HG03066 (cell line): ENCODE measurements at regions not wholly inside any gene's neighbourhood (a gene's known extent, or its start where the extent isn't known, plus 50 kb on each side); places are given as distances from the start of the nearest gene placed in this dataset.
"Not testable (repeated sequence)": the region's sequence is repeated elsewhere in the genome, so short reads cannot be mapped to it uniquely, and the experiment has no call there.

ENCODE experiments used
- ATAC-seq: cut with Tn5 transposase; IDR thresholded peaks from one replicate; pipeline ENCODE4 v1.9.1; 2021; ENCODE audit warnings: low read depth; ENCODE audit not compliant: unreplicated experiment

DNA sequence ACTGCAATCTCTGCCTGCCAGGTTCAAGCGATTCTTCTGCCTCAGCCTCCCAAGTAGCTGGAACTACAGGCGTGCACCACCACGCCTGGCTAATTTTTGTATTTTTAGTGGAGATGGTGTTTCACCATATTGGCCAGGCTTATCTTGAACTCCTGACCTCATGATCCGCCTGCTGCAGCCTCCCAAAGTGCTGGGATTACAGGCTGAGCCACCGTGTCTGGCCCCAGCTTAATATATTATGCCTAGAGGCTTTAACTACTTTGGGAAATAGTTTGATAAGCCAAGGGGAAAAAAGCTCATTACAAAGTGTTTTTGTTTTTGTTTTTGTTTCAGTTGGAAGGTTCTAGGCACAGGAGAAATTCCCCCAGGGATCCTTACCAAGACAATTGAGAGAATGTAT lies 184.2 kb upstream of the FAM241A start:
- ATAC-seq: not testable (repeated sequence)

DNA sequence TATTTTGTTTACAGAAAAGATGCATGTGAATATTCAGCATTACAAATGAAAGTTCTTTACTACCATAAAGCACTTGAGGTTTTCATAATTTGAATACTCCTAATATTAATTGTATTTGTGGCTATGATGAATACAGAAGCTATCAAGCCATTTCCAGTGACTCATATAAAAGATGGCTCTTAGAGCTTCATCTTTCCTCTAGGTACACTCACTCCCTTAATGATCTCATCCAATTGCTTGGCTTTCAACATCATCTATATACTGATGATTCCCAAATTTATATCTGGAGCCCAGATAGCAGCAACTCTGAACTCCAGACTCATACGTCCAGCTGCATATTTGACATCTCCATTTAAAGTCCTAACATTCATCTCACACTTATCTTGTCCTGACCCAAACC lies 183.4 kb upstream of the FAM241A start:
- no peak for ATAC-seq

DNA sequence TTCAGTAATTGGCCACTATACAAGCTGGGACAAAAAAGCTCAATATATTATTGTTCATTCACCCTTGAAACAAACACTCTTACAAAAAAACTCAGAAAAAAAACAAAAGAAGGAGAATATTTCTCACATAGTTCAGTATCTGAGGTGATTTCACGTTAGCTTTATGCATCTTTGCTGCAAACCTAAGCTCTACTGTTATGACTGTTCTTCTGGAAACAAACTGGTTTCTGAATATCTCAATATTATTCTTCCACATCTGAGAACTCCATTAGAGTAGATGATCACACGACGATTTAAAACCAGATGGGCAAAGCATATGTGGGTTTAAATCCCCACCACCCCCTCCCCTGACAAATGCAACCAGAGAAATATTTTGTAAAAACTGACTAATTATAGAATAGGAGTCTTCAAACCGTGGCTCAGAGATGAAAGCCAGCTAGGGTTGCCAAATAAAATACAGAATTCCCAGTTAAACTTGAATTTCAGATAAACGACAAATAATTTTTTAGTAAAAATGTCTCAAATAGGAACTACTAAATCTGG lies 182.0 kb upstream of the FAM241A start:
- no peak for ATAC-seq

DNA sequence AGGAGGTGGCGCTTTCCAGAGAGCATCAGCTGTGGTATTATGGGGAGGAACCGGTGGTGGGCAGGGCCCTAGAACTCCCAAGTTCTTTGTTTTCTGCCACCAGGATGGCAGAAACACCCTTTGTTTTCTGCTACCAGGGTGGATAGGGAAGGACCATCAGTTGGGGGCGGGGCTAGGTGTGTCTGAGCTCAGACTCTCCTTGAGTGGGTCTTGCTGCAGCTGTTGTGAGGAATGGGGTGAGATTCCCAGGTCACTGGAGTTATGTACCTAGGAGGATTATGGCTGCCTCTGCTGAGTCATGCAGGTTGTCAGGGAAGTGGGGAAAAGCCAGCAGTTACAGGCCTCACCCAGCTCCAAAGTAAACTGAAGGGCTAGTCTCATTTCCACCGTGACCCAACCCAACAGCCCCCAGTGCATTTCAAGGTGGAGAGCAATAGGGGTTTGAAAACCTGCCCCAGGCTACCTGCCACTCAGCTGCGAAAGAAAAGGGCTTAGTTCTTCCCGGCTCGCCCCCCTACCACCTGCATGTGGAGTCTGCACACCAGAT lies 167.8 kb upstream of the FAM241A start:
- ATAC-seq: no peak

DNA sequence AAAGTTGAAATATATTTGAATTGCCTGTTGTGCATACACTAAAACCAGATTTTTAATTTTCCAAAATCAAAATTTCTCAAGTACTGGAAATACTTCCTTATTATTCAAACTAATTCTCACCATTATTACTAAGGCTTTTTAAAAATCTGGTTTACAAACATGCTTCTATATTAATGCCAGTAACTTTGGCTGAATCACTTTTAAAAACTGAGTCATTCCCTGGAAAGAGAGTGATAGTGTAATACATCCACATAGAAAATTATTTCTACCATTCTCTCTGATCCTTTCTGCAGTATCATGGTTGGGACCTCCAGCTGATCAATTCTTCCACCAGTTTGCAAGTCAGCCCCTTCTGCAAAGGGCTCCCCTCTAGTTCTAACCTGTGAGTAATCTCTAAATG lies 165.3 kb upstream of the FAM241A start:
- ATAC-seq: no peak

DNA sequence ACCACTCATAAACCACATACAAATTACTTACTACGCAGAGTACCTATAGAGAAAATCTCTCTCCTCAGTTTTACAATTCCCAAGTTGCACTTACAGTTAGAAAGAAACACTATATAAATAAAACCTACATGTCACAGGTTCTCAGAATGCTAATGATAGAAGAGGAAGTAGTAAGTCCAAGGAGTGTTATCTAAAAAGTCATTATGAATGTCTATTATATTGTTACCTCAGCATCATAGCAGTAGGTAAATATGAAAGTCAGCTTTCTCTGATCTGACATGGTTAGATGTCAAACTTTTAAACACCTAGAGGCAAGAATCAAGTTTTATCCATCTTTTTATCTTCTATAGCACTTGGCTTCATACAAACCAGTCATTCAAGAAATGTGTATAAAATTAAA lies 163.2 kb upstream of the FAM241A start:
- ATAC-seq: no peak

DNA sequence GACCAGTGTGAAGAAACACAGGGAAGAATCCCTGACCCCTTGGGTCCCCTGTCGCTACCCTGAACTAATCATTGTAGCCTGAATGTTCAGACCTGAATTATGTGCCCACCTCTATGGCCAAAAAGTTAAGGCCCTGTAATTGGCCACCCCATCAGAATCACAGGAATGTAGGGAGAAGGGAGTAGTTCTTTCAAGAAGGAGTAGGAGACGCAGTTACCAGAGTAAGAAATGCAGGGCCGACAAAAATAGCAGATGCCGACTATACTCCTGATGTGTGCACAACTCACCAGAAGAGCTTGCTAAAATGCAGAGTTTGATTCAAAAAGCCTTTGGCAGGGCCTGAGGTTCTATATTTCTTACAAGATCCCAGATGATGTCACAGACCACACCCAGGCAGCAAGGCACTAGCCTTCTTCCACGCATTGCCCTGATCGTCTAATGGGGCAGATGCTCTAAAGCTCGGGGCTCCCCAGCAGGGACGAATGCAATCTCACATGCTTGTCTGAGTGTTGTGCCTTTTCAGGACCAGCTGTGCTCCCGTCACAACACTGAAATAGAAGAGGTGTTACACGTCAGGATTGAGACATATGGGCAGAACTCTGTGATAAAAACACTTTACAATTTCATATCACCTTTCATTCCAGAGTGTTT lies 161.0 kb upstream of the FAM241A start:
- no peak for ATAC-seq

DNA sequence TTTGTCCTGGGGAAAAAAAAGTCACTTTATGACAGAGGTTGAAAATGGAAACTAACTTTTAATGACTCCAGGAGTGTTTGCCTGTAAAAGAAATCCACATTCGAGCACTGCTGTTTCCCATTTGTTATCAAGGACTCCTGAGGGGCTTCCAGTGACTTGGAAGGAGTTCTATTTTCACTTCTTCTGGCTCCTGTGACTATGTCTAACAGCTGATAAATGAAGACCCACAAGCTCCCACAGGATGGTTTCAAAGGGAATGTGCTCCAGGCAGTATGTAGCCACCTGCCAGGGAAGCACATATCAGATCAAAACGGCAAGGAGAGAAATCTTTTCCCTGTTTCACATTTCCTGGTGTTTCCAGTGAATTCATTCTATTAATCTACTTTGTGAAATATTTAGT lies 159.8 kb upstream of the FAM241A start:
- no peak for ATAC-seq

DNA sequence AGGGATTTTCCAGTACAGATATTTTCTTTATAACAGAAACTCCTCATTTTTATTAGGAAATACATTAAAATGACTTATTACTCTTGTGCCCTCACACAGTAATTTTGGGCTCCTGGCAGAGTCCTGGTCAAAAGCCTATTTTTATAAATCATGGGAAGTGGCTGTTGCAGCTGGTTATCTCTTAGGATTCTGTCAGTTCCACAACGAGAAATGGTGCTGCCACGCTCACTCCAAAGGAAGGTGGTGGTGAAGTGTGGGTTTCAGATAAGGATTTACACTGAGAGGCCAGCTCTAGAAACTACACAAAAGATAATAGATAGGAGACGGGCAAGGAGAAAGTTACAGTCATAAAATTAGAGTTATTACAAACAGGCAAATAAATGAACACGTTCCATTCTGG lies 159.2 kb upstream of the FAM241A start:
- no peak for ATAC-seq

DNA sequence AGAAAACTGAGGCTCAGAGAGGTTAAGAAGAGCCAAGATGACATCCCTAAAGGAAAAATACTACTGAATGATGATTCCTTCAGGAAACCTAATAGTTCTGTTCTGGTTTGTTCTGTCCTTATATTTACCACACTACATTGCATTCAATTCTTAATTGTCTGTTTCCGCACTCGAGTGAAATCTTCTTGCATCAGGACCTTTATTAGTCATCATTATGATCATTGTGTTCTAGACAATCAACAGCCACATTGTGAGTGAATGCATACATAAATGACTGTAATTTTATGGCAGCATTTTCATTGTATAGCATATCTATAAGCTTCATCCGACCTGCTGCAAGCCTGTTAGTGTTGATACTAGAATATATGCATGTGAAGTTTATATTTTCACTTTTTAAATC lies 156.7 kb upstream of the FAM241A start:
- no peak for ATAC-seq

DNA sequence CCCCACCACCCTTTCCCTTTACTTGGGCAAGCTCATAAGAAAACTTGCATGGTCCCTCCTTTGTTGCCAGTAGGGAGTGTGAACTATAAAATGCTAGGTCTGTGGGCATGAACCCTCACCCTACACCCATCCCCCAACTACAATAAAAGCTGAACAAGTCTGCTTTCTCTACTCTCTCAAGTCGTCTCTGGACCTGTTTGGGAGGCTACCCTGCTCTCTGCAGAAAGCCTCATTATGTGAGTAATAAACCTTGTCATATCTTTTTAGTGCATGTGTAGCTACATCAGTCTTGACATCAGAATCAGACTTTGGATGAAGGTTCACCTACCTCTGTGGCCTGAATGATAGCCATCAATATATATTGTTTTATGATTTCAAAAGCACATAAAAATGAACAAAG lies 155.4 kb upstream of the FAM241A start:
- ATAC-seq: no peak

DNA sequence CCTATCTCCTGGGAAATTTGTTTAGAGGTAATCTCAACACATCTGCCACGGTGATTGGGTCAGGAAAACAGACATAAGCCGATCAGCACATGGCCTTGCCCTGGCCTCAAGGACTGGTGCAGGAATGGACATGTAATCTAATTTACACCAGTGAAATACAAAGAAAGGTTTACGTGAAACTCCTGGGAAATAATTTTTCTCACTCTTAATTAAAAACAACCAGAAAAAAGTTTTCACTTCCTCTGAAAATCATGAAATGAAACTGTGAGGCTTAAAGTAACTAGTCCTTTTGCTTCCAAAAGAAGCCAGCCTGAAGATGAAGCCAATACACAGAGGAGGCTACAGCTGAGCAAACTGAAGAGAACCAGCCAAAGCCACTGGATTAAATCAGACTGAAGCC lies 154.1 kb upstream of the FAM241A start:
- peak; percentile 97 for ATAC-seq

DNA sequence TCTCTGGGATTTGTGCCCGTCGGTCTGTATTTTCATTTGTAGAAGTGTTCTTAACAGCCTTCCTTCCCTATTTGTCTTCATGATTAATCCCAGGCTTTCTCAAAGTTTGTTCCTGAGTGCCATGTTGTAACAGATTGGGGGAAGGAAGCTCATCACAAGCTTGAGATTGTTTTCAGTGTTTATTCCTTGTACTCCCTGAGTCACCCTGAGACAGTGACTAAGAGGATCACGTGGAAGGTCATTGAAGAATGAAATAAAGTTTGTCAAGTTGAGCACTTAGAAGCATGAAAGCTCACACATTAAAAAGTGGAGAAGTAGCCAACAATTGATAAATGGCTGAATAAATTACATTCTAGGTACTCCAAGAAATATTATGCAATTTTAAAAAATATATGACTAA lies 153.5 kb upstream of the FAM241A start:
- no peak for ATAC-seq

DNA sequence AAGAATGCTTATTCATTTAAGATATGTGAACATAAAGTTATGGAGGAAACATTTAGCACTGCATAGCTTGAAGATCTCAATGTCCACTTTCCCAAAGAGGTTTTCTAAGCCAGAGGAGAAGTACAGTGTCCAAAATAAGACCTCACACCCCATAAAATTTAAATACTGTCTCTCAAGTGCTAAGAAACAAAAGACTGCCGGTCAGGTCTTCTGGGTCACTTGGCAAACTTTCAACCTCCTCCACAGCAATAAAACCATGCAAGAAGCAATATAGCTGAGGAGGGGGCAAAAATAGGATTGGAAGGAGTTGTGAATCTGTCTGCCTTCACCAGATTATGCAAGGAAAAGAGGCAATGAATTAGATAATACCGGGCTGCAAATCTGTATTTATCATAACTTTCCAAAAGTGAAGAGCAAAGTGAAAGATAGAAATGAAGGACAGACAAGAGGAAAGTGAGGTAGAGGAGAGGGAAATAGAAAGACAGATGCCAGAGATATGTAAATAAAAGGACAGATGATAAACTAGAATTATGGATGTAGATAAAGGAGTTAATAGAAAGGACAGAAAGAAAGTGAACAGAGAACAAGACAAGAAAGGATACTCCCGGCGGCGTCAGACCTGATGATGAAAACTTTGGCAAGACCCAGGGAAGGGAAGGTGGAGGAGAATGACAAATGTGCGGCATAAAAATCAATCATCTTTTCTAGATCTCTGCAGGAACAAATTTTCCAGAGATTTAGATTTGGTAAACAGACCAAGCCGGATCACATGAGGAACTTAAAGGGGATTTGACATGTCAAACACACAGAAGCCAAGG lies 152.7 kb upstream of the FAM241A start:
- ATAC-seq: no peak

DNA sequence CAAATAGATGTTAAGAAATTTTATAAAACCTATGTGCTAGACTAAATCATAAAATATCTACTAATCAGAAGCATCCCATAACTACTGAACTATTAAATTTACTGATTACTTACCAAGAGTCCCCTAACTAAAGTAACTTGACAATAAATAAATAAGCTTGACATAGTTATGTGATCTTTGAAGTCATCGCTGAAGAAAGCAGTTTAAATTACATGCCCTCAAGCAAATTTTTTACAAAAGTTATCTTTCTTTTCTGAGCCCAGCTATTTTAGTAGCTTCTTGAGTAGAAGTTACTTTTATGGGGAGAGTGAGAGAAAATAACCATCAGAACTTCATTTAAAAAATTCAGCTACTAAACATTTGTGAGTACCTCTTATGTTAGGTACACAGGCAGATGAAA lies 150.9 kb upstream of the FAM241A start:
- ATAC-seq: no peak

DNA sequence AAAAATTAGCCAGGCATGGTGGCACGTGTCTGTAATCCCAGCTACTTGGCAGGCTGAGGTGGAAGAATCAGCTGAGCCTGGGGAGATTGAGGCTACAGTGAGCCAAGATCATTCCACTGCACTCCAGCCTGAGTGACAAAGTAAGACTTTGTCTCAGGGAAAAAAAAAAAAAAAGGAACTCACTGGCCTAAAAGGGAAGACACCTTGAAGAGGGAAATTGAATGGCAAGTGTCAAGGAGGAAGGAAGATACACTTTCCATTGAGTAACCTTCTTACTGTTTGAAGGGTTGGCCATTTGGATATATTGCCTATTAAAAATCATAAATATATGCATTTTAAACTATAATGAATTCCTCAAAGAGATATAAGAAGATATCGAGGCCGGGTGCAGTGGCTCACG lies 147.5 kb upstream of the FAM241A start:
- ATAC-seq: no peak

DNA sequence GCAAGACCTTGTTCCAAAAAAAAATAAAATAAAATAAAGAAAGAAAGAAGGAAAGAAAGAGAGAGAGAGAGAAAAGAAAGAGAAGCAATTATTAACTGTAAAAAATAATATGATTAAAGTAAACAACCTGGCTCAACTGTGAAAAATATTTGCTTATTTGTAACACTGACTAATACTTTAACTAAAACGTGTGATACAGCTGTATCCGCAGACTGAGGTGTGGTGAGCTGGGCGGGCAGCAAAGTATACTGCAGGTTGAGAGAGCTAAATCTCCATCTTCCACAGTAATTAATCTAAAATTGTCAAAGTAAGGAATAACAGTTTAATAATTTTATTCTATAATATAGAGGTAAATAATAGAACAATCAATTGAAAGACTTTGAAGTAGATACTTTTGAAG lies 145.5 kb upstream of the FAM241A start:
- ATAC-seq: no peak

DNA sequence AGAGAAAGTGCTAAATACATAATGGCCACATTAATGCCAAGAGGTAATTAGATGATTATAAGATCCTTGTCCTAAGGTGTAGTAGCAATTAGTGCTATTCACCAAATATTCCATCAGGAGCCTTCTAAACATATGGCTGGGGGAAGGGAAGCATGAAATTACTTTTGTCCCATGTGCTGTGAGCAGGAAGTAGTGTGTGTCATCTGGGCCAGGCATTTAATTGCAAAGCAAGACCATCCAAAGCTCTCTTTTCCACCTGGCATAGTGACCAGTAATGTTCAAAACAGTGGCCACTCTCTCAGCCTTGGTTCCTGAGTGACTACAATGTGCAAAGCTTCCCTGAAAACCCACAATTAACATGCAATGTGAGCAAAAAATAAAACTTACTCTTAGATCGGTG lies 144.2 kb upstream of the FAM241A start:
- no peak for ATAC-seq

DNA sequence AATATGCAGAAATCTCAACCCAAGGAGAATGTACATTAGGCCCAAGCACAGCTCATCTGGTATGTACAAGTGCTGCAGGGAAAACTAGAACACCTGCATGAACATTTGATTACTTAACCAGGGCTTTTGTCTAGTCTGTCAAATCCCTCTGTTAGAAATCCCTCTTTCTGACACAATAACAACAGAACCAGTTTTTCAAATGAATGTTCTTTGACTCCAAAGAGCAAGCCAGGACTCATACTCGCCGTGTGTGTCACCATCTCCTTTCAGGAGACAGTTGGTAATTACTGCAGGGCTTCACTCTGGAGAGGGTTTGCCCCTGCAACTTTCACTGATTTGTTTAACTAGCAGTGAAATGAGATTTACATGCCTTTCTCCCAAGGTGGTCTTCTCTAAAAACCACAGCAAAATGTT lies 143.0 kb upstream of the FAM241A start:
- no peak for ATAC-seq

DNA sequence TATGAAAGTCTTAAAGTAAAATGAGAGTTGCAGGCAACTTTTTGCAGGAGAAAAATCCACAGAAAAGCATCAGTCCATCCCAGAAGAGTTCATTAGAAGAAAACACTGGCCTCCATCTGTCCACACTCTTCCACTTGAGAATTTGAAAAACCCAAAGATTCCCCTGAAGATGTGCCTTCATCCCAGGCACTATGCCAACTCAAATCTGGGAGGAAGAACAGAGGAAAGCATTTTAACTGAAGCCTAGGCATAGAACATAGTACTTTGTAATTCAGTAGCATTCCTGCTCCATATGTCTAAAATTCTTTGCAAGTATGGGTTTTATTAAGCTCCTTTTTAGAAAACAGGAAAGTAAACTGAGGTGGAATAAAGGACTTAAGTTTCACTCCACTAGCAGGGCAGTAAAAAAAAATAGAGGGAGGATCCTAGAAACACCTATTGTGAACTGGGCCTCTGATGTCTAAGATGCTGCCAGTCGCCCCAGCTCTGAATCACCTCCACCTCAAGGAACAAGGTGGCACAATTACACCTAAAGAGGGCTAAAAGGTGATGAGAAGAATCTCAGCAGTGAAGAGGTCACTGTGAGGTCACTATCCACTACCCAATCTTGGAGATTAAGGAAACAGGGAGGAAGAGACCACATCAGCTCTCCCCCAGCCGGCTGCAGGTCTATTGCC lies 141.9 kb upstream of the FAM241A start:
- no peak for ATAC-seq

DNA sequence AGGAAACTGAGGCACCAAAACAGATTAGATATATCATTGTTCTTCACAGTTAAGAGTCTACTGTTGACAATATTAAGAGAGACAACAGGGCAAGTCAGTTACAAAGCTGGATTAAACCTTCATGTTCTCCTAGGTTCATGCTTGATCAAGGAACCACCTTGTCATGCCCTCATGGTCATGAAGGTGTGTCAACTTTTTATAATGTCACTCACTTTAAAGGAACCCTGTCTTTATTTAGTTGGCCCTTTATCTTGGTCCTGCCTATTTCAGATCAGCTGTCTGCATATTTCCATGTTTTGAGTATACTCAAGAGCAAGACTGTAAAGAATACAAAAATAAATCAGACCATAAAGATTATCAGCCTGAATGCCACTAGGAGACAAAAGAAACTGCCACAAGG lies 140.2 kb upstream of the FAM241A start:
- ATAC-seq: no peak
